B cell (primary cell): ENCODE measurements at regions not wholly inside any gene's neighbourhood (a gene's known extent, or its start where the extent isn't known, plus 50 kb on each side); places are given as distances from the start of the nearest gene placed in this dataset.
"Not testable (repeated sequence)": the region's sequence is repeated elsewhere in the genome, so short reads cannot be mapped to it uniquely, and the experiment has no call there.

ENCODE experiments used
- ATAC-seq: fragments of 200-7000 bp; cut with Tn5 transposase; one replicate; pipeline ENCODE4 v1.10.0; 2021; ENCODE audit warnings: low read depth, mild to moderate bottlenecking, moderate number of reproducible peaks, moderate library complexity
- CTCF ChIA-PET: fragments of 350-600 bp; sonication (Branson Sonifier 250); formaldehyde crosslinking; loops from one replicate; lab custom pipeline; 2021; ENCODE audit warnings: antibody characterized with exemption, inconsistent platforms; lab: Charles Lee
- POLR2A ChIA-PET: fragments of 350-600 bp; sonication (Branson Sonifier 250); formaldehyde crosslinking; loops from one replicate; lab custom pipeline; 2021; ENCODE audit warnings: antibody characterized with exemption; lab: Charles Lee
- DNase-seq: peaks from one replicate; pipeline ENCODE4 v3.0.0; 2013
- H2AFZ ChIP-seq: 2 replicates; pipeline ENCODE4 v1.6.1; 2012; ENCODE audit warnings: mild to moderate bottlenecking, low read depth, low read length; ENCODE audit not compliant: insufficient read depth, poor library complexity, severe bottlenecking
- H3K27ac ChIP-seq, 2 donors: 1 replicate in 1 of 2; 2 replicates in 1 of 2; pipeline ENCODE4 v1.5.1; 2012 to 2013; ENCODE audit warnings: low read length in 2 of 2, mild to moderate bottlenecking in 2 of 2, moderate library complexity in 1 of 2
- H3K27me3 ChIP-seq, 4 experiments: fragments of 200-600 bp in 1 of 4; sonication (generic) in 1 of 4; replicated peaks in 1 of 4; 1 replicate in 2 of 4; 2 replicates in 2 of 4; pipeline versions ENCODE4 v1.6.1 to v1.7.0; 2013 to 2016; ENCODE audit warnings: low read length in 3 of 4, mild to moderate bottlenecking in 2 of 4, mixed read lengths in 1 of 4, moderate library complexity in 1 of 4; ENCODE audit not compliant: insufficient read depth in 4 of 4, control insufficient read depth in 3 of 4; ENCODE audit errors: control extremely low read depth in 1 of 4
- H3K36me3 ChIP-seq, 2 experiments: replicated peaks in 1 of 2; 1 replicate in 1 of 2; 2 replicates in 1 of 2; pipeline versions ENCODE4 v1.6.1 to v1.7.1; 2013; ENCODE audit warnings: low read length in 1 of 2; ENCODE audit not compliant: insufficient read depth in 2 of 2, control insufficient read depth in 1 of 2; ENCODE audit errors: control extremely low read depth in 1 of 2, extremely low read depth in 1 of 2
- H3K4me1 ChIP-seq, 2 donors: fragments of 200-600 bp in 1 of 2; sonication (generic) in 1 of 2; 1 replicate in 1 of 2; 2 replicates in 1 of 2; pipeline versions ENCODE4 v1.5.1 to v1.6.1; 2013 to 2017; ENCODE audit warnings: low read length in 2 of 2; ENCODE audit not compliant: control insufficient read depth in 2 of 2, insufficient read depth in 2 of 2
- H3K4me2 ChIP-seq: replicated peaks from 2 replicates; pipeline ENCODE3; 2012; ENCODE audit warnings: mild to moderate bottlenecking, low read depth, low read length; ENCODE audit not compliant: poor library complexity, severe bottlenecking
- H3K4me3 ChIP-seq, 5 experiments: fragments of 200-600 bp in 1 of 5; sonication (generic) in 1 of 5; 1 replicate in 3 of 5; 2 replicates in 2 of 5; pipeline versions ENCODE4 v1.5.1 to v1.7.0; 2011 to 2016; ENCODE audit warnings: low read length in 4 of 5, mild to moderate bottlenecking in 4 of 5, low read depth in 2 of 5, control low read depth in 1 of 5, moderate library complexity in 1 of 5; ENCODE audit not compliant: insufficient read depth in 1 of 5; ENCODE audit errors: control extremely low read depth in 1 of 5, extremely low read depth in 1 of 5
- H3K79me2 ChIP-seq: fragments of 200-600 bp; sonication (generic); one replicate; pipeline ENCODE4 v1.6.0; 2016; ENCODE audit warnings: low read length; ENCODE audit not compliant: control insufficient read depth, insufficient read depth
- H3K9ac ChIP-seq: fragments of 200-600 bp; sonication (generic); 2 replicates; pipeline ENCODE4 v1.6.1; 2017; ENCODE audit warnings: mild to moderate bottlenecking, low read length, moderate library complexity
- H3K9me3 ChIP-seq, 3 donors: one replicate each; pipeline versions ENCODE4 v1.6.1 to v1.7.1; 2013; ENCODE audit warnings: low read length in 2 of 3; ENCODE audit not compliant: control insufficient read depth in 2 of 3, insufficient read depth in 1 of 3; ENCODE audit errors: control extremely low read depth in 1 of 3
- H4K20me1 ChIP-seq: 2 replicates; pipeline ENCODE4 v1.6.0; 2012; ENCODE audit warnings: mild to moderate bottlenecking, low read length; ENCODE audit not compliant: insufficient read depth, control insufficient read depth, poor library complexity, severe bottlenecking
- H3K27ac Mint-ChIP-seq: one replicate; pipeline ENCODE4 v1.8.0; 2021; ENCODE audit warnings: mixed read lengths
- H3K27me3 Mint-ChIP-seq: one replicate; pipeline ENCODE4 v1.8.0; 2021; ENCODE audit warnings: mixed read lengths
- H3K4me1 Mint-ChIP-seq: one replicate; pipeline ENCODE4 v1.8.0; 2021; ENCODE audit warnings: mixed read lengths
- H3K4me3 Mint-ChIP-seq: one replicate; pipeline ENCODE4 v1.8.0; 2021; ENCODE audit warnings: mixed read lengths
- H3K9me3 Mint-ChIP-seq: one replicate; pipeline ENCODE4 v1.8.0; 2022; ENCODE audit warnings: mixed read lengths; ENCODE audit not compliant: insufficient read depth
- EZH2 ChIP-seq: IDR thresholded peaks from 2 replicates; pipeline ENCODE4 v1.6.1; 2012; ENCODE audit warnings: borderline replicate concordance, low read depth, mild to moderate bottlenecking, moderate library complexity, low read length; ENCODE audit not compliant: insufficient read depth, poor library complexity, severe bottlenecking
- WGBS: methylation state at CpG from one replicate; pipeline ENCODE4 v1.1.5; 2013; ENCODE audit warnings: missing lambda C conversion rate; ENCODE audit not compliant: insufficient coverage; 5-methylcytosine and 5-hydroxymethylcytosine counted together
- intact Hi-C: fragments of 100-400 bp; cut with micrococcal nuclease; formaldehyde crosslinking; loops from one replicate; pipeline ENCODE4 v1.10.0; 2022
- TF ChIP-seq, protein P1 (sequence below): fragments of 200-600 bp; IDR thresholded peaks from one replicate; pipeline ENCODE4 v1.8.0; 2022; ENCODE audit warnings: antibody characterized with exemption, mild to moderate bottlenecking

DNA sequence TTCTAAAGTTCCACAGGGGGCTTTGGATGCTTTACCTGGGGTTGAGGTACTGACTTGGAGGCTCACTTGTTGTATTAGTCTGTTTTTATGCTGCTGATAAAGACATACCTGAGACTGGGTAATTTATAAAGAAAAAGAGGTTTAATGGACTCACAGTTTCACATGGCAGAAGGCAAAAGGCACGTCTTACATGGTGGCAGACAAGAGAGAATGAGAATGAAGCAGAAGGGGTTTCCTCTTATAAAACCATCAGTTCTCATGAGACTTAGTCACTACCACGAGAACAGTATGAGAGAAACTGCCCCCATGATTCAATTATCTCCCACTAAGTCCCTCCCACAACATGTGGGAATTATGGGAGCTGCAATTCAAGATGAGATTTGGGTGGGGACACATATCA lies 76.8 kb upstream of the ATP5PO start:
- H3K27me3 Mint-ChIP-seq, H3K4me3 Mint-ChIP-seq, intact Hi-C loops, H3K27me3 ChIP-seq, H3K36me3 ChIP-seq, POLR2A ChIA-PET, H3K79me2 ChIP-seq, H3K9ac ChIP-seq, H3K27ac Mint-ChIP-seq, H3K4me3 ChIP-seq, H3K9me3 Mint-ChIP-seq, ATAC-seq, H2AFZ ChIP-seq, DNase-seq, H3K4me2 ChIP-seq, H4K20me1 ChIP-seq, H3K27ac ChIP-seq: not testable (repeated sequence)
- WGBS = 100% methylated on average over 1 of the region's 2 CpGs
- peaks cover 14% of the 10 kb centered on the region for H3K4me1 Mint-ChIP-seq
- Histone ChIP-seq H3K9me3 (peaks cover 0 to 26% (median 2%) of the 10 kb centered on the region in 3 donors), H3K4me1 (peaks cover 12 to 15% of the 10 kb centered on the region in 2 donors)
- CTCF ChIA-PET = interaction anchor here (0.7 to 1.6 kb wide), 2 partner anchors 67 to 68 kb away, joined by 3 to 4 read pairs; no protein-coding TSS in a partner anchor

DNA sequence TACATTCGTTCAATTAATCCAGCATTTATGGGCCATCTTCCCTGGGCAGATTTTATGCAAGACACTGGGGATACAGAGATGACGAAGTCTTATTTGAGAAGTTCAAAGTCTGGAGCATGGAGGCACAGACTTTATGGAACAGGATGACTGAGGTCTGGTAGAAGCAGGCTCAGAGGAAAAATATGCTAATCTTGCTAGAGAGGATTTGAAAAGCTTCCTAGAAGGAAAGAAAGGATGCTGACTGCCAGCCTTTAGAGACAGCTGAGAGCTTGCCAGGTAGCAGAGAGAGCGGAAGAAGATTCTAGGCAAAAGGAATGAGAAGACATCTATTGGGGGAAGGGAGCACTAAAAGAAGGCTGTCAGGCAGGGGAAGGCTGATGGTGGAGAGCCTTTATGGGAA lies 75.5 kb upstream of the ATP5PO start:
- H3K27ac ChIP-seq = no peak overlapping the region
- DNase-seq (no peak), ATAC-seq (no peak)
- Mint-ChIP-seq H3K4me3 (no peak overlapping the region), H3K27me3 (peaks cover 3% of the 10 kb centered on the region), H3K27ac (no peak overlapping the region), H3K9me3 (peaks cover 2% of the 10 kb centered on the region), H3K4me1 (peaks cover 14% of the 10 kb centered on the region)
- peaks cover 12 to 15% of the 10 kb centered on the region in 2 donors for H3K4me1 ChIP-seq
- intact Hi-C loops = no loop called here
- no peak overlapping the region for H3K9ac ChIP-seq
- no peaks in the 10 kb centered on the region for H3K27me3 ChIP-seq
- no peak overlapping the region for H3K4me3 ChIP-seq
- no peaks in the 10 kb centered on the region for H4K20me1 ChIP-seq
- H3K79me2 ChIP-seq = no peaks in the 10 kb centered on the region
- ChIA-PET CTCF (interaction anchor here (1.6 kb wide), 1 partner anchor 67 kb away, joined by 4 read pairs; no protein-coding TSS in a partner anchor), POLR2A (no interaction called here)
- no peak overlapping the region for H3K4me2 ChIP-seq
- 98% methylated on average over 2 of the region's 3 CpGs for WGBS
- no peak overlapping the region for H2AFZ ChIP-seq
- H3K9me3 ChIP-seq = peaks cover 0 to 21% (median 2%) of the 10 kb centered on the region in 3 donors
- no peak for TF ChIP-seq EZH2
- TF ChIP-seq, protein P1, sequence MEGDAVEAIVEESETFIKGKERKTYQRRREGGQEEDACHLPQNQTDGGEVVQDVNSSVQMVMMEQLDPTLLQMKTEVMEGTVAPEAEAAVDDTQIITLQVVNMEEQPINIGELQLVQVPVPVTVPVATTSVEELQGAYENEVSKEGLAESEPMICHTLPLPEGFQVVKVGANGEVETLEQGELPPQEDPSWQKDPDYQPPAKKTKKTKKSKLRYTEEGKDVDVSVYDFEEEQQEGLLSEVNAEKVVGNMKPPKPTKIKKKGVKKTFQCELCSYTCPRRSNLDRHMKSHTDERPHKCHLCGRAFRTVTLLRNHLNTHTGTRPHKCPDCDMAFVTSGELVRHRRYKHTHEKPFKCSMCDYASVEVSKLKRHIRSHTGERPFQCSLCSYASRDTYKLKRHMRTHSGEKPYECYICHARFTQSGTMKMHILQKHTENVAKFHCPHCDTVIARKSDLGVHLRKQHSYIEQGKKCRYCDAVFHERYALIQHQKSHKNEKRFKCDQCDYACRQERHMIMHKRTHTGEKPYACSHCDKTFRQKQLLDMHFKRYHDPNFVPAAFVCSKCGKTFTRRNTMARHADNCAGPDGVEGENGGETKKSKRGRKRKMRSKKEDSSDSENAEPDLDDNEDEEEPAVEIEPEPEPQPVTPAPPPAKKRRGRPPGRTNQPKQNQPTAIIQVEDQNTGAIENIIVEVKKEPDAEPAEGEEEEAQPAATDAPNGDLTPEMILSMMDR = no peak
- no peaks in the 10 kb centered on the region for H3K36me3 ChIP-seq
